GM19240 (cell line): ENCODE measurements at regions not wholly inside any gene's neighbourhood (a gene's known extent, or its start where the extent isn't known, plus 50 kb on each side); places are given as distances from the start of the nearest gene placed in this dataset.
A peak's percentile ranks its signal among the peaks of the same experiment; 100 is the strongest.
"Not testable (repeated sequence)": the region's sequence is repeated elsewhere in the genome, so short reads cannot be mapped to it uniquely, and the experiment has no call there.

Experiments used
- DNase-seq: peaks from one replicate; pipeline ENCODE4 v3.0.0; 2011; ENCODE audit warnings: low spot score; ENCODE audit not compliant: insufficient read length

- DNase-seq, result not testable (repeated sequence)
Measured at GRCh38 chr2:131671841-131672470, 144.3 kb downstream of the CCDC74A start.

- DNase-seq, result not testable (repeated sequence)
Measured at GRCh38 chr2:131672471-131673399, 145.0 kb downstream of the CCDC74A start.

- no peak for DNase-seq
Measured at GRCh38 chr2:131673400-131674173, 145.9 kb downstream of the CCDC74A start.

- DNase-seq, result no peak
Measured at GRCh38 chr2:131674174-131674507, 146.5 kb downstream of the CCDC74A start.

GRCh38 chr2:131681611-131682121 lies 154.0 kb downstream of the CCDC74A start:
- not testable (repeated sequence) for DNase-seq

- peak; percentile 59 for DNase-seq
Measured at GRCh38 chr2:131682122-131682944, 154.6 kb downstream of the CCDC74A start.

- DNase-seq, result not testable (repeated sequence)
Measured at GRCh38 chr2:131682945-131683330, 155.2 kb downstream of the CCDC74A start.

- not testable (repeated sequence) for DNase-seq
Measured at GRCh38 chr2:131684631-131685316, 157.1 kb downstream of the CCDC74A start.

- DNase-seq, result not testable (repeated sequence)
Measured at GRCh38 chr2:131686164-131686893, 158.6 kb downstream of the CCDC74A start.

- DNase-seq, result not testable (repeated sequence)
Measured at GRCh38 chr2:131686894-131687238, 159.2 kb downstream of the CCDC74A start.

- DNase-seq, result not testable (repeated sequence)
Measured at GRCh38 chr2:131689066-131689465, 161.4 kb downstream of the CCDC74A start.

- DNase-seq, result not testable (repeated sequence)
Measured at GRCh38 chr2:131711268-131711667, 183.6 kb downstream of the CCDC74A start.

GRCh38 chr2:131717907-131718306 lies 190.2 kb downstream of the CCDC74A start:
- not testable (repeated sequence) for DNase-seq

- DNase-seq, result not testable (repeated sequence)
Measured at GRCh38 chr2:131721163-131721562, 193.5 kb downstream of the CCDC74A start.

GRCh38 chr2:131722256-131722655 lies 194.6 kb downstream of the CCDC74A start:
- not testable (repeated sequence) for DNase-seq

GRCh38 chr2:131724019-131724418 lies 196.3 kb downstream of the CCDC74A start:
- DNase-seq, result no peak

GRCh38 chr2:131728451-131728850 lies 200.8 kb downstream of the CCDC74A start:
- not testable (repeated sequence) for DNase-seq

- not testable (repeated sequence) for DNase-seq
Measured at GRCh38 chr2:131733530-131733929, 205.8 kb downstream of the CCDC74A start.

- DNase-seq, result not testable (repeated sequence)
Measured at GRCh38 chr2:131736406-131736805, 208.7 kb downstream of the CCDC74A start.
